Heart left ventricle (tissue), 16 donors: ENCODE measurements at regions not wholly inside any gene's neighbourhood (a gene's known extent, or its start where the extent isn't known, plus 50 kb on each side); places are given as distances from the start of the nearest gene placed in this dataset.

Experiments
- ATAC-seq, 4 donors: fragments of 200-7000 bp; cut with Tn5 transposase; one replicate each; pipeline ENCODE4 v1.9.1; 2020 to 2022; ENCODE audit warnings: moderate library complexity in 4 of 4, mild to moderate bottlenecking in 3 of 4, moderate number of reproducible peaks in 1 of 4
- DNase-seq, 5 donors: peaks; one replicate each; pipeline ENCODE4 v3.0.0-alpha.2; 2020
- H3K27ac ChIP-seq, 12 donors: fragments of 200-600 bp; sonication (generic) in 4 of 12; one replicate each; pipeline versions ENCODE4 v1.5.0 to v1.8.0; 2016 to 2022; ENCODE audit warnings: mild to moderate bottlenecking in 2 of 12
- H3K27me3 ChIP-seq, 9 donors: fragments of 200-600 bp; sonication (generic) in 2 of 9; one replicate each; pipeline versions ENCODE4 v1.5.1 to v1.8.0; 2016 to 2022; ENCODE audit warnings: mild to moderate bottlenecking in 3 of 9
- H3K36me3 ChIP-seq, 9 donors: fragments of 200-600 bp; sonication (generic) in 2 of 9; one replicate each; pipeline versions ENCODE4 v1.5.0 to v1.8.0; 2018 to 2022; ENCODE audit warnings: mild to moderate bottlenecking in 2 of 9
- H3K4me1 ChIP-seq, 12 donors: fragments of 200-600 bp; sonication (generic) in 4 of 12; one replicate each; pipeline versions ENCODE4 v1.5.0 to v1.8.0; 2016 to 2022; ENCODE audit warnings: mild to moderate bottlenecking in 3 of 12
- H3K4me3 ChIP-seq, 12 donors: fragments of 200-600 bp; sonication (generic) in 4 of 12; one replicate each; pipeline versions ENCODE4 v1.5.0 to v1.8.0; 2017 to 2022; ENCODE audit warnings: mild to moderate bottlenecking in 9 of 12, moderate library complexity in 4 of 12
- H3K9me3 ChIP-seq, 12 donors: fragments of 200-600 bp; sonication (generic) in 4 of 12; one replicate each; pipeline versions ENCODE4 v1.5.0 to v1.8.0; 2016 to 2022; ENCODE audit warnings: mild to moderate bottlenecking in 1 of 12
- CTCF ChIP-seq, 12 donors: fragments of 200-600 bp; sonication (generic) in 4 of 12; IDR thresholded peaks; one replicate each; pipeline versions ENCODE4 v1.5.0 to v1.8.0; 2018 to 2022; ENCODE audit warnings: antibody characterized with exemption in 12 of 12, mild to moderate bottlenecking in 5 of 12
- POLR2A ChIP-seq, 2 donors: fragments of 450-650 bp; IDR thresholded peaks; one replicate each; pipeline ENCODE4 v1.6.1; 2017; ENCODE audit warnings: antibody characterized with exemption in 2 of 2, mild to moderate bottlenecking in 2 of 2, moderate library complexity in 2 of 2
- WGBS, 4 donors: extraction: QIAGEN DNeasy Blood & Tissue Kit in 2 of 4; methylation state at CpG; one replicate each; pipeline versions ENCODE4 v1.1.5 to v1.1.7; 2013 to 2018; 5-methylcytosine and 5-hydroxymethylcytosine counted together
- intact Hi-C, 10 donors: fragments of 100-400 bp; cut with DNase I; formaldehyde crosslinking; loops; one replicate each; pipeline versions ENCODE4 v1.11.1 to v1.14.2; 2022
- donor health status: ischemic (EF 13 %, LVEDD 7.1; RV severe dilation, severe dysfunction).
- donor health status: healthy with polysubstance abuse.
- donor health status: DM: no; HTN: yes; CAD: no.
- donor health status: DM: no; HTN: no; CAD: no.
- donor health status: ischemic (EF 25% LVEDD 6.9; RV normal size, moderate dysfunction).
- donor health status: ischemic (EF 25% LVEDD 5.7; RV mildly dilated, moderate dysfunction).
- donor health status: healthy.
- donor health status: DM: yes; HTN: yes; CAD: no.
- donor health status: ischemic (EF 35%, LVEDD 5.7; RV mildly dilated, moderate dysfunction).
- donor health status: nonischemic (EF 11% LVEDD 7.7; RV severe dilation, severe dysfunction).
- donor health status: DM: yes; HTN: yes; CAD: no.
- donor health status: PGD.
- donor health status: ischemic (EF 29% LVEDD 5.4; RV normal size, mild dysfunction).
- donor health status: nonischemic (EF 23%, LVEDD 6.1; RV moderate dilation, normal function).

GRCh38 chr6:54771968-54772367 lies 74.6 kb upstream of the FAM83B start:
- intact Hi-C loops: no loop called here
- TF ChIP-seq CTCF (IDR thresholded peaks at IDR 0.05) (no peak), POLR2A (IDR thresholded peaks at IDR 0.05) (no peak)
- Histone ChIP-seq H3K27ac (no peak overlapping the region), H3K9me3 (no peaks in the 10 kb centered on the region), H3K4me1 (no peaks in the 10 kb centered on the region), H3K36me3 (no peaks in the 10 kb centered on the region), H3K27me3 (no peaks in the 10 kb centered on the region), H3K4me3 (no peak overlapping the region)
- DNase-seq (no peak), ATAC-seq (no peak)
- WGBS, 4 donors: 51 to 87% (median 84%) methylated on average over 3 of the region's 3 CpGs

GRCh38 chr6:54772610-54773009 lies 74.0 kb upstream of the FAM83B start:
- no peaks in the 10 kb centered on the region for H3K4me1 ChIP-seq
- TF ChIP-seq POLR2A (IDR thresholded peaks at IDR 0.05) (no peak), CTCF (IDR thresholded peaks at IDR 0.05) (no peak)

GRCh38 chr6:54775576-54775975 lies 71.0 kb upstream of the FAM83B start:
- WGBS, 4 donors: 27 to 74% (median 38%) methylated on average over 1 of the region's 1 CpG

More at GRCh38 chr6:54772610-54773009, 74.0 kb upstream of the FAM83B start:
- 65 to 81% (median 71%) methylated on average over 2 of the region's 2 CpGs for WGBS, 4 donors
- no peak overlapping the region for H3K4me3 ChIP-seq
- ATAC-seq: no peak
- no peaks in the 10 kb centered on the region for H3K27me3 ChIP-seq
- H3K36me3 ChIP-seq: no peaks in the 10 kb centered on the region
- no peaks in the 10 kb centered on the region for H3K9me3 ChIP-seq
- no peak overlapping the region for H3K27ac ChIP-seq
- DNase-seq: no peak
- intact Hi-C loops: no loop called here

DNA sequence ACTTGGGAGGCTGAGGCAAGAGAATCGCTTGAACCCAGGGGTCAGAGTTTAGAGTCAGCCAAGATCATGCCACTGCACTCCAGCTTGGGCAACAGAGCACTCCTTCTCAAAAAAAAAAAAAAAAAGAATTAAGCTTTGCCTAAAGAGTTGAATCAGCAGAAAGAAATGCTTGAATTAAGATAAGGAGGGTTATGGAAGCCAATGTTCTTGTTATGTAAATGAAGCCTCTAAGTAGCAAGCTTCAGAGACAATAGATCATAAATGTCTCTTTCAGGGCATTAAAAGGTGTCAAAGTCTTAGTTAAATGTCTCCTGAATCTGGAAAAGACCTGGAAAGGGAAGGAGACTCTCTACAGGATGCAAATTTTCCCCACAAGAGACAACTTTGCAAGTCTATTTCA lies 69.7 kb upstream of the FAM83B start:
- Histone ChIP-seq H3K27ac (no peak overlapping the region), H3K27me3 (no peaks in the 10 kb centered on the region), H3K9me3 (no peaks in the 10 kb centered on the region), H3K4me1 (no peaks in the 10 kb centered on the region), H3K4me3 (no peak overlapping the region), H3K36me3 (no peaks in the 10 kb centered on the region)
- intact Hi-C loops: no loop called here
- ATAC-seq: no peak
- WGBS, 4 donors: 82 to 93% (median 89%) methylated on average over 1 of the region's 1 CpG
- no peak for TF ChIP-seq POLR2A (IDR thresholded peaks at IDR 0.05)
- TF ChIP-seq CTCF (IDR thresholded peaks at IDR 0.05): no peak
- no peak for DNase-seq

More at GRCh38 chr6:54775576-54775975, 71.0 kb upstream of the FAM83B start:
- no peak overlapping the region for H3K27ac ChIP-seq
- no peaks in the 10 kb centered on the region for H3K4me1 ChIP-seq
- H3K9me3 ChIP-seq: no peaks in the 10 kb centered on the region
- DNase-seq: no peak
- no peaks in the 10 kb centered on the region for H3K27me3 ChIP-seq
- no peak overlapping the region for H3K4me3 ChIP-seq
- intact Hi-C loops: no loop called here
- H3K36me3 ChIP-seq: no peaks in the 10 kb centered on the region
- ATAC-seq: no peak
- TF ChIP-seq CTCF (IDR thresholded peaks at IDR 0.05) (no peak), POLR2A (IDR thresholded peaks at IDR 0.05) (no peak)
